Thyroid gland (tissue), 4 donors: ENCODE measurements at regions not wholly inside any gene's neighbourhood (a gene's known extent, or its start where the extent isn't known, plus 50 kb on each side); places are given as distances from the start of the nearest gene placed in this dataset.
"Not testable (repeated sequence)": the region's sequence is repeated elsewhere in the genome, so short reads cannot be mapped to it uniquely, and the experiment has no call there.

Source experiments
- DNase-seq, 2 donors: peaks; one replicate each; pipeline ENCODE4 v3.0.0-alpha.2; 2019
- H3K27ac ChIP-seq, 3 donors: fragments of 200-600 bp; sonication (generic); 1 replicate in 2 of 3; 2 replicates in 1 of 3; pipeline ENCODE4 v1.5.1; 2016 to 2019; ENCODE audit warnings: mild to moderate bottlenecking in 1 of 3, moderate library complexity in 1 of 3
- H3K27me3 ChIP-seq: fragments of 200-600 bp; sonication (generic); one replicate; pipeline ENCODE4 v1.5.1; 2019
- H3K36me3 ChIP-seq, 2 donors: fragments of 200-600 bp; sonication (generic); one replicate each; pipeline ENCODE4 v1.5.1; 2016 to 2019
- H3K4me1 ChIP-seq, 2 donors: fragments of 200-600 bp; sonication (generic); one replicate each; pipeline ENCODE4 v1.5.1; 2017 to 2019
- H3K4me3 ChIP-seq, 3 donors: fragments of 200-600 bp; sonication (generic); replicated peaks in 1 of 3; 1 replicate in 2 of 3; 2 replicates in 1 of 3; pipeline ENCODE4 v1.5.1; 2016; ENCODE audit warnings: mild to moderate bottlenecking in 1 of 3
- H3K9me3 ChIP-seq: fragments of 200-600 bp; sonication (generic); one replicate; pipeline ENCODE4 v1.5.1; 2017
- POLR2A ChIP-seq, 2 donors: fragments of 450-650 bp; IDR thresholded peaks; one replicate each; pipeline ENCODE4 v1.6.1; 2017; ENCODE audit warnings: antibody characterized with exemption in 2 of 2, mild to moderate bottlenecking in 2 of 2, moderate library complexity in 1 of 2
- WGBS, 2 donors: methylation state at CpG; one replicate each; pipeline ENCODE4 v1.1.5; 2017; 5-methylcytosine and 5-hydroxymethylcytosine counted together
- intact Hi-C: fragments of 100-400 bp; cut with DNase I; formaldehyde crosslinking; loops from one replicate; pipeline ENCODE4 v1.15.1; 2023
- TF ChIP-seq, protein P1 (sequence below), 6 experiments: fragments of 200-600 bp in 3 of 6; fragments of 450-650 bp in 3 of 6; sonication (generic) in 3 of 6; IDR thresholded peaks; one replicate each; pipeline ENCODE4 v1.5.1; 2016 to 2019; ENCODE audit warnings: antibody characterized with exemption in 6 of 6, mild to moderate bottlenecking in 2 of 6, inconsistent platforms in 1 of 6, moderate library complexity in 1 of 6

DNA sequence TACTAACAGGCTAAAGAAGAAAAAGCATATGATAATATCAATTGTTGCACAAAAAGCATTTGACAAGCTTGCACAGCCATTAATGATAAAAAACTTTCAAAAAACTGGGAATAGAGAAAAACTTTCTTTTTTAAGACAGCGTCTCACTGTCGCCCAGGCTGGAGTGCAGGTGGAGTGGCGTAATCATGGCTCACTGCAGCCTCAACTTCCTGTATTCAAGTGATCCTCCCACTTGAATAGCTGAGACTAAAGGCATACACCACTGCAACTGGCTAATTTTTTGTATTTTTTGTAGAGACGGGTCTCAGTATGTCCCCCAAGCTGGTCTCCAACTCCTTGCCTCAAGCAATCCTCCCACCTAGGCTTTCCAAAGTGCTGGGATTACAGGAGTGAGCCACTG is 382.8 kb downstream of the TSHZ3 start:
- no peak for DNase-seq
- no peaks in the 10 kb centered on the region for H3K9me3 ChIP-seq
- 82 to 84% methylated on average over 4 of the region's 4 CpGs for WGBS, 2 donors
- no peak overlapping the region for H3K4me3 ChIP-seq
- H3K4me1 ChIP-seq, result no peaks in the 10 kb centered on the region
- intact Hi-C loops, result no loop called here
- no peaks in the 10 kb centered on the region for H3K27me3 ChIP-seq
- H3K27ac ChIP-seq, result no peak overlapping the region
- TF ChIP-seq, protein P1, sequence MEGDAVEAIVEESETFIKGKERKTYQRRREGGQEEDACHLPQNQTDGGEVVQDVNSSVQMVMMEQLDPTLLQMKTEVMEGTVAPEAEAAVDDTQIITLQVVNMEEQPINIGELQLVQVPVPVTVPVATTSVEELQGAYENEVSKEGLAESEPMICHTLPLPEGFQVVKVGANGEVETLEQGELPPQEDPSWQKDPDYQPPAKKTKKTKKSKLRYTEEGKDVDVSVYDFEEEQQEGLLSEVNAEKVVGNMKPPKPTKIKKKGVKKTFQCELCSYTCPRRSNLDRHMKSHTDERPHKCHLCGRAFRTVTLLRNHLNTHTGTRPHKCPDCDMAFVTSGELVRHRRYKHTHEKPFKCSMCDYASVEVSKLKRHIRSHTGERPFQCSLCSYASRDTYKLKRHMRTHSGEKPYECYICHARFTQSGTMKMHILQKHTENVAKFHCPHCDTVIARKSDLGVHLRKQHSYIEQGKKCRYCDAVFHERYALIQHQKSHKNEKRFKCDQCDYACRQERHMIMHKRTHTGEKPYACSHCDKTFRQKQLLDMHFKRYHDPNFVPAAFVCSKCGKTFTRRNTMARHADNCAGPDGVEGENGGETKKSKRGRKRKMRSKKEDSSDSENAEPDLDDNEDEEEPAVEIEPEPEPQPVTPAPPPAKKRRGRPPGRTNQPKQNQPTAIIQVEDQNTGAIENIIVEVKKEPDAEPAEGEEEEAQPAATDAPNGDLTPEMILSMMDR (IDR thresholded peaks at IDR 0.05), result no peak
- TF ChIP-seq POLR2A (IDR thresholded peaks at IDR 0.05), result no peak
- no peaks in the 10 kb centered on the region for H3K36me3 ChIP-seq

DNA sequence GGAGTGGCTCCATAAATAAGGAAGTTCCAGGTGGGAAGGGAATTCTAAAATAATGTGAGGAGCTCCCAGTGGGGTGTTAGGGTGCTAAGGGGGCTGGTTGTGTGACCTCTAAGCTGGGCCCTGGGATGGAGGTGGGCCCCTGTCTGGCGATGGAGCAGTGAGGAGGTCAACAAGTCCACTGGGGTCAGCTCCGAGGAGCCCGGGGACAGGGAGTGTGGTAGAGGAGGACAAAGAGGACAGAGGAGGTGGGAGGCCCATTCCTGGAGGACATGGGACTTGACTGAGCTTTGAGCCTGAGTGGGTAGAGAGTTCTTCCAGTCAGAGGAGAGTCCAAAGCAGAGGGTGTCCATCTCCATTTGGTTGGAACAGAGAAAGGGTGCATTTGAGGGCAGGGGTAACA is 390.2 kb downstream of the TSHZ3 start:
- 95% methylated on average over 3 of the region's 3 CpGs for WGBS, 2 donors
- Histone ChIP-seq H3K27me3 (no peaks in the 10 kb centered on the region), H3K27ac (no peak overlapping the region)

DNA sequence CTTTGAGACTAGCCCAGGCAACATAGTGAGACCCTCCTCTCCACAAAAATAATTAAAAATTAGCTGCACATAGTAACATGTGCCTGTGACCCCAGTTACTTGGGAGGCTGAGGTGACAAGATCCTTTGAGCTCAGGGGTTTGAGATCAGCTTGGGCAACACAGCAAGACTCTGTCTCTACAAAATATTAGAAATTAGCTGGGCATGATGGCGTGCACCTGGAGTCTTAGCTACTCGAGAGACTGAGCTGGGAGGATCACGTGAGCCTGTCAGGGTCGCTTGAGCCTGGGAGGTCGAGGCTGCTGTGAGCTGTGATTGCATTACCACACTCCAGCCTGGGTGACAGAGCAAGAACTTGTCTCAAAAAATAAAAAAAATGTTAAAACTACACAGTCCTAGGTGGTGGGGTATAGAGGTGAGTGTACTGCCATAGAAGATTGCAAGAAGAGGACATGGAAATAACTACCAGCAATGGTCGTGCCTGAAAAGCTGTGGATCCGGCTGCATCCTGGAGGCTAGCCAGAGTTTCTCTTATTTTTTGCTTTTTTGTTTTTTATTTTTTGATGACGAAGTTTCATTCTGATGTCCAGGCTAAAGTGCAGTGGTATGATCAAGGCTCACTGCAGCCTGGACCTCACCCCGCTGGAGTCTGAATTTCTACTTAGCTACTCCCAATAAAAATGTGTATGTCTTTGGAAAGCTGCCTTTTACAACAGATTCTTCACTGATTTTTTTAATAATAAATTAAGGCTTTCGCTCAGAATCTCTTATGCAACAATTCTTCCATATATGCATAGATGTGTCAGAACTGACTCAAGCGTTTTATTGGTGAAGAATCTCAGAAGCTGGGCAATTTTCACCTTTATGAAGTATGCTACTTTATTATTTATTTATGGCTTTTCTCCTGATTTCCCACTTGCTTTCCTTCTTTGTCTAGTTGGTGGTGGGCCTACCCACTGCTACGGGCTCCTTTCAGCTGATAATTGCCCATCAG is 393.8 kb downstream of the TSHZ3 start:
- Histone ChIP-seq H3K4me1 (peaks cover 9 to 17% of the 10 kb centered on the region in 2 donors), H3K27me3 (no peaks in the 10 kb centered on the region), H3K36me3 (no peaks in the 10 kb centered on the region), H3K27ac (no peak overlapping the region), H3K9me3 (no peaks in the 10 kb centered on the region), H3K4me3 (no peak overlapping the region)
- no peak for DNase-seq
- WGBS, 2 donors, result 84 to 88% methylated on average over 12 of the region's 12 CpGs
- intact Hi-C loops, result no loop called here
- no peak for TF ChIP-seq POLR2A (IDR thresholded peaks at IDR 0.05)
- TF ChIP-seq, protein P1 (IDR thresholded peaks at IDR 0.05), result no peak

More for the DNA sequence above, 390.2 kb downstream of the TSHZ3 start:
- DNase-seq, result no peak
- Histone ChIP-seq H3K4me1 (peaks cover 9 to 15% of the 10 kb centered on the region in 2 donors), H3K4me3 (no peak overlapping the region), H3K36me3 (no peaks in the 10 kb centered on the region), H3K9me3 (no peaks in the 10 kb centered on the region)
- no peak for TF ChIP-seq POLR2A (IDR thresholded peaks at IDR 0.05)
- TF ChIP-seq, protein P1 (IDR thresholded peaks at IDR 0.05), result no peak
- intact Hi-C loops, result no loop called here

DNA sequence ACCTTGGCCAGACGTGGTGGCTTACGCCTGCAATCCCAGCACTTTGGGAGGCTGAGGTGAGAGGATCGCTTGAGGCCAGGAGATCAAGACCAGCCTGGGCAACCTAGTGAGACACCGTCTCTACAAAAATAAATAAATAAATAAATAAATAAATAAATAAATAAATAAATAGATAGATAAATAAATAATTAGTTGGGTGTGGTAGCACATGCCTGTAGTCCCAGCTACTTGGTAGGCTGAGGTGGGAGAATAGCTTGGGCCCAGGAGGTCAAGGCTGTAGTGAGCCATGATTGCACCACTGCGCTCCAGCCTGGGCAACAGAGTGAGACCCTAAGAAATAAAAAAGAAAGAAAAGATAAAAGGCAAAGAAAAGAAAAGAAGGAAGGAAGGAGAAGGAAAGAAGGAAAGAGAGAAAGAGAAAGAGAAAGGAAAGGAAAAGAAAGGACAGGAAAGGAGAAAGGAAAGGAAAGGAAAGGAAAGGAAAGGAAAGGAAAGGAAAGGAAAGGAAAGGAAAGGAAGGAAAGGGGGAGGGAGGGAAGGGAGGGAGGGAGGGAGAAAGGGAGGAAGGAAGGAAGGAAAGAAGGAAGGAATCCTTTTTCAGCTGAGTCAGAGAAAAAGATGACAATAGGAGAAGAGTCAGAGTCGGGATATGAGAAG is 404.8 kb downstream of the TSHZ3 start:
- H3K36me3 ChIP-seq, H3K27ac ChIP-seq, H3K27me3 ChIP-seq, H3K4me3 ChIP-seq, intact Hi-C loops, H3K4me1 ChIP-seq, DNase-seq, H3K9me3 ChIP-seq: not testable (repeated sequence)
- WGBS, 2 donors, result 89 to 95% methylated on average over 6 of the region's 6 CpGs

- DNase-seq, result no peak
- no peak for TF ChIP-seq POLR2A (IDR thresholded peaks at IDR 0.05)
- TF ChIP-seq, protein P1 (IDR thresholded peaks at IDR 0.05), result no peak
- WGBS, 2 donors, result 86 to 91% methylated on average over 13 of the region's 13 CpGs
- no peaks in the 10 kb centered on the region for H3K4me1 ChIP-seq
- H3K4me3 ChIP-seq, result no peak overlapping the region
- intact Hi-C loops, result no loop called here
- H3K36me3 ChIP-seq, result no peaks in the 10 kb centered on the region
- no peaks in the 10 kb centered on the region for H3K27me3 ChIP-seq
- no peaks in the 10 kb centered on the region for H3K9me3 ChIP-seq
- H3K27ac ChIP-seq, result no peak overlapping the region
Measured at GRCh38 chr19:30943101-30943843, 406.0 kb downstream of the TSHZ3 start.
